ENCODE measurements at regions not wholly inside any gene's neighbourhood (a gene's known extent, or its start where the extent isn't known, plus 50 kb on each side); places are given as distances from the start of the nearest gene placed in this dataset.

DNA sequence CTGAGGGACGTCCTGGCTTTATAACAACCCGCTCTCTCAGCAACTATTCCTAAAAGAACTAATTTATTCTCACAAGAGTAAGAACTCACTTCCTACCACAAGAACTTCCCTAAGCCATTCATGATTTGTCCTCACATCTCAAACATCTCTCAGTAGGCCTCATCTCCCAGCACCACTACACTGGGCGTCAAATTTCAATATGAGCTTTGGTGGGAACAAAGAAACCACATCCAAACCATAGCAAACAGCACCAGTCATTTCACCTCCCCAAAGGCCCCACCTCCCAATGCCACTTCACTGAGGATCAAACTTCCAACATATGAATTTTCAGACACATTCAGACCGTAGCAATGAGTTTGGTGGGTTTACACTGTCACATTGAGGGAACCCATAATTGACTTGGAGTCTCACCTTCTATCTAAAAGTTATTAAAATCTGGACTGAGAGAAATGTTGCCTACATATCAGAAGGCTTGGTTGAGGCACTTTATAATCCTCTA, 116.4 kb upstream of the AGBL1 start:
- Histone ChIP-seq H4K20me1 (replicated peaks; ENCODE audit: control insufficient read depth, extremely low read depth, insufficient read depth, low read length) (no peaks in the 10 kb centered on the region), H3K79me2 (ENCODE audit: control insufficient read depth, insufficient read depth, low read length) (no peaks in the 10 kb centered on the region), H3K27me3 (ENCODE audit: control insufficient read depth in 2 of 2, insufficient read depth in 2 of 2, low read length in 2 of 2) (no peaks in the 10 kb centered on the region), H3K9me1 (replicated peaks; ENCODE audit: control insufficient read depth, extremely low read depth, insufficient read depth, low read length) (no peaks in the 10 kb centered on the region), H3K9me3 (replicated peaks; ENCODE audit: control insufficient read depth, insufficient read depth, low read length) (no peaks in the 10 kb centered on the region), H3K9ac (replicated peaks; ENCODE audit: extremely low read depth, insufficient read depth, low read length) (no peak overlapping the region), H3K36me3 (ENCODE audit: control insufficient read depth in 2 of 2, extremely low read depth in 1 of 2, insufficient read depth in 2 of 2, low read length in 2 of 2) (no peaks in the 10 kb centered on the region), H3K4me2 (ENCODE audit: insufficient read depth, low read length) (no peak overlapping the region), H3K4me1 (ENCODE audit: control insufficient read depth, extremely low read depth, insufficient read depth, low read length) (no peaks in the 10 kb centered on the region), H3K27ac (ENCODE audit: insufficient read depth, low read depth, low read length) (no peak overlapping the region), H2AFZ (ENCODE audit: low read depth, low read length) (no peak overlapping the region), H3K4me3 (replicated peaks in 1 of 3; ENCODE audit: insufficient read depth in 1 of 3, low read depth in 1 of 3, low read length in 3 of 3) (no peak overlapping the region)
- no TSS peak for BruUV-seq (replicated peaks)
- DNase-seq (ENCODE audit: low read depth, low spot score) = no peak
- ChIA-PET POLR2A (no interaction called here), CTCF (no interaction called here)
- dilution Hi-C loops (cut with MboI; ENCODE audit: extremely low pct_ligation_motif_present, low sequenced_read_pairs) (no loop called here), intact Hi-C loops (cut with micrococcal nuclease) (no loop called here)
- no peak for FAIRE-seq
- no peak for TF ChIP-seq POLR2A (IDR thresholded peaks at IDR 0.05; ENCODE audit: low read depth, low read length)

GRCh38 chr15:85964471-85964870, 115.2 kb upstream of the AGBL1 start:
- no peak for FAIRE-seq
- no peak overlapping the region for H3K4me2 ChIP-seq (ENCODE audit: insufficient read depth, low read length)
- no peaks in the 10 kb centered on the region for H3K9me1 ChIP-seq (replicated peaks; ENCODE audit: control insufficient read depth, extremely low read depth, insufficient read depth, low read length)
- H2AFZ ChIP-seq (ENCODE audit: low read depth, low read length) = no peak overlapping the region
- no peaks in the 10 kb centered on the region for H3K9me3 ChIP-seq (replicated peaks; ENCODE audit: control insufficient read depth, insufficient read depth, low read length)
- H3K27me3 ChIP-seq (ENCODE audit: control insufficient read depth in 2 of 2, insufficient read depth in 2 of 2, low read length in 2 of 2) = no peaks in the 10 kb centered on the region
- no peaks in the 10 kb centered on the region for H3K4me1 ChIP-seq (ENCODE audit: control insufficient read depth, extremely low read depth, insufficient read depth, low read length)
- intact Hi-C loops (cut with micrococcal nuclease) = no loop called here
- H4K20me1 ChIP-seq (replicated peaks; ENCODE audit: control insufficient read depth, extremely low read depth, insufficient read depth, low read length) = no peaks in the 10 kb centered on the region
- CTCF ChIA-PET = no interaction called here
- POLR2A ChIA-PET = no interaction called here
- H3K4me3 ChIP-seq (replicated peaks in 1 of 3; ENCODE audit: insufficient read depth in 1 of 3, low read depth in 1 of 3, low read length in 3 of 3) = no peak overlapping the region
- BruUV-seq (replicated peaks) = no TSS peak
- dilution Hi-C loops (cut with MboI; ENCODE audit: extremely low pct_ligation_motif_present, low sequenced_read_pairs) = no loop called here
- no peak overlapping the region for H3K9ac ChIP-seq (replicated peaks; ENCODE audit: extremely low read depth, insufficient read depth, low read length)
- DNase-seq (ENCODE audit: low read depth, low spot score) = no peak
- H3K36me3 ChIP-seq (ENCODE audit: control insufficient read depth in 2 of 2, extremely low read depth in 1 of 2, insufficient read depth in 2 of 2, low read length in 2 of 2) = no peaks in the 10 kb centered on the region
- no peak for TF ChIP-seq POLR2A (IDR thresholded peaks at IDR 0.05; ENCODE audit: low read depth, low read length)
- no peaks in the 10 kb centered on the region for H3K79me2 ChIP-seq (ENCODE audit: control insufficient read depth, insufficient read depth, low read length)
- no peak overlapping the region for H3K27ac ChIP-seq (ENCODE audit: insufficient read depth, low read depth, low read length)

- Histone ChIP-seq H3K79me2 (ENCODE audit: control insufficient read depth, insufficient read depth, low read length) (no peaks in the 10 kb centered on the region), H4K20me1 (replicated peaks; ENCODE audit: control insufficient read depth, extremely low read depth, insufficient read depth, low read length) (no peaks in the 10 kb centered on the region), H3K27ac (ENCODE audit: insufficient read depth, low read depth, low read length) (no peak overlapping the region), H2AFZ (ENCODE audit: low read depth, low read length) (no peak overlapping the region), H3K27me3 (ENCODE audit: control insufficient read depth in 2 of 2, insufficient read depth in 2 of 2, low read length in 2 of 2) (no peaks in the 10 kb centered on the region), H3K4me2 (ENCODE audit: insufficient read depth, low read length) (no peak overlapping the region), H3K36me3 (ENCODE audit: control insufficient read depth in 2 of 2, extremely low read depth in 1 of 2, insufficient read depth in 2 of 2, low read length in 2 of 2) (no peaks in the 10 kb centered on the region), H3K9ac (replicated peaks; ENCODE audit: extremely low read depth, insufficient read depth, low read length) (no peak overlapping the region), H3K9me1 (replicated peaks; ENCODE audit: control insufficient read depth, extremely low read depth, insufficient read depth, low read length) (no peaks in the 10 kb centered on the region), H3K4me1 (ENCODE audit: control insufficient read depth, extremely low read depth, insufficient read depth, low read length) (no peaks in the 10 kb centered on the region), H3K9me3 (replicated peaks; ENCODE audit: control insufficient read depth, insufficient read depth, low read length) (no peaks in the 10 kb centered on the region), H3K4me3 (replicated peaks in 1 of 3; ENCODE audit: insufficient read depth in 1 of 3, low read depth in 1 of 3, low read length in 3 of 3) (no peak overlapping the region)
- intact Hi-C loops (cut with micrococcal nuclease) = no loop called here
- POLR2A ChIA-PET = no interaction called here
- CTCF ChIA-PET = interaction anchor here (1.0 kb wide), 1 partner anchor 17 kb away, joined by 3 read pairs; no protein-coding TSS in a partner anchor
- DNase-seq (ENCODE audit: low read depth, low spot score) (no peak), FAIRE-seq (no peak)
- no TSS peak for BruUV-seq (replicated peaks)
- TF ChIP-seq EZH2 (IDR thresholded peaks at IDR 0.05; ENCODE audit: borderline replicate concordance, low read depth, low read length, severe bottlenecking) (no peak), FOS (IDR thresholded peaks at IDR 0.05; ENCODE audit: borderline replicate concordance, insufficient read depth, low read length) (no peak), JUN (IDR thresholded peaks at IDR 0.05; ENCODE audit: borderline replicate concordance, insufficient read depth, insufficient read length, low read depth) (no peak), GATA2 (IDR thresholded peaks at IDR 0.05; ENCODE audit: insufficient read depth, insufficient read length, low read depth, low read length) (no peak)
- TF ChIP-seq, protein P1, sequence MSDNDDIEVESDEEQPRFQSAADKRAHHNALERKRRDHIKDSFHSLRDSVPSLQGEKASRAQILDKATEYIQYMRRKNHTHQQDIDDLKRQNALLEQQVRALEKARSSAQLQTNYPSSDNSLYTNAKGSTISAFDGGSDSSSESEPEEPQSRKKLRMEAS (IDR thresholded peaks at IDR 0.05; ENCODE audit: insufficient read depth, insufficient read length) = no peak
- dilution Hi-C loops (cut with MboI; ENCODE audit: extremely low pct_ligation_motif_present, low sequenced_read_pairs) = no loop called here
Observed at GRCh38 chr15:85967553-85967952, 112.1 kb upstream of the AGBL1 start.

All from endothelial cell of umbilical vein (primary cell).